GM21529 (cell line): ENCODE measurements at regions not wholly inside any gene's neighbourhood (a gene's known extent, or its start where the extent isn't known, plus 50 kb on each side); places are given as distances from the start of the nearest gene placed in this dataset.

ENCODE experiments used
- ATAC-seq: cut with Tn5 transposase; IDR thresholded peaks from one replicate; pipeline ENCODE4 v1.9.1; 2021; ENCODE audit not compliant: unreplicated experiment

DNA sequence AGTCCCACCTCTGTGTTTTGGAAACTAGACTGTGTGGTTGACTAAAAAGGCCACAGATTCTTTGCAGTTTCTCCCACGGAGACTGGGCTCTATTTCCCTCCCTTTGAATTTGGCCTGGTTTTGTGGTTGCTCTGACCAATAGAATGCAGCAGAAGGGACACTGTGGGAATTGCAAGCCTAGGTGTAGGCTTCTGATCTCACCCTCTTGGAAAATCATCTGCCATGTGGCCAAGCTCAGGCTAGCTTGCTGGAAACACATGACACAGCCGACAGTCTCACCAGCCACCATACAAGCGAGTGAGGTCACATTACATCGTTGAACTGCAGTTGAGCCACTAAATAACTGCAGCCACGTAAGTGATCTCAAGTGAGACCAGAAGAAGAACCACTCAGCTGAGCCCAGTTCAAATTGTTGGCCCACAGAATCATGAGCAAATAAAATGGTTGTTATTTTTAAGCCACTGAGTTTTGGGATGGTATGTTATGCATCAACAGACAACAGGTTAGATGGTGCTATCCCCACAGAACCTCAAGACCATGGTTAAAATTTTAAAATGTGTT, 319.1 kb upstream of the MEX3C start:
- no peak for ATAC-seq

DNA sequence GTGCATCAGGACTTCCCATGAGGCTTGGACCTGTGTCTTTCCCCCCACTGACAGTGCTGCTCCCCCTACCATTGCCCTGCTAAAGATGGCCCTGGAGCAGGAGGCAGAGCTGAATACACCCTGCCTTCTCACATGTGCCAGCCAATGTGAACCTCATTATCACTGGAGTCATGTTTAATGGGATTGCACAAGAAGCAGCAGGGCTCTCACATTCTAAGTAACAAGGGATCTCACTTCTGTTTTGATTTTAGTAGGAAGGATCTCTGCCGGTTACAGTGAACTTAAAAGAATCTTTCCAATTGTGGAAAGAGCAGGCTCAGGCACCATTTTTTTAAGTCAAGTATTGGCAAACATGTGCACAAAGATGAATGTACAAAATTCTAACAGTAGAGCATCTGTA, 322.1 kb upstream of the MEX3C start:
- no peak for ATAC-seq

GRCh38 chr18:51520676-51521180, 323.2 kb upstream of the MEX3C start:
- ATAC-seq: no peak

DNA sequence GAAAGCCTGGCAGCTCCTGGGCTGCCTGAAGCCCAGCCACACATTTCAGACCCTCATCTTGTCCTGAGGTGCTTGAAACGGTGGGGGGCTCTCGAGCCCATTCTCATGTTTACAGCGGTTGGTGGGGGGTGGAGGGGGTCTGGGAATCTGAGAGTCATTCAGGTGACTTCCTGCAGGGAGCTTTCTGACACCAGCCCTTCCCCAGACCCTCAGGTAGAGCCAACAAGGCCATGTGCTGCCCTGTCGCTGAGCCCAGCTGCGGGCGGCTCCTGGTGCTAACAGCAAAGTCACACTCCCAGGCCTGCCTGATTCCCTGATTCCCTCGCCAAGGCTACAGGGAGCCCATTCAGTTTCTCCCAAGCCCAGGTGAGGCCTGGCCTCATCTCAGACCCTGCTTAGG, 324.9 kb upstream of the MEX3C start:
- no peak for ATAC-seq

GRCh38 chr18:51522821-51523220, 325.3 kb upstream of the MEX3C start:
- no peak for ATAC-seq

DNA sequence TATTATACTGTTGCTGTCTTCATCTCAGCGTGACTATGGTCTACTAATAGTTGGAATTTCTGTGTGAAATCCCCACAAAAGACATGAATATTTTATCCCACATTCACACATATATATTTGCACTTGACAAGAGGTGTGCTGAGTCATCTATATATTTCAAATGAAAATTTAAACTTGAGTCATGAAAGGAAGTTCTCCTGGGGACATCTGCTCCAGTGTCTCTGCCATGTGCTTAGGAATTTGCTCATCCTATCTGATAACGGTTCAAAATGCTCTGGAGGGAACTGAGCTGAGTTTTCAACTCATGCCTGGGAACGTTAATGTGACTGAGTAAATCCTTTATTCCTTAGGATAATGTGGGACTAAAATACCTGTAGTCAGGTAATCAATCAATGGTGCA, 326.2 kb upstream of the MEX3C start:
- no peak for ATAC-seq

DNA sequence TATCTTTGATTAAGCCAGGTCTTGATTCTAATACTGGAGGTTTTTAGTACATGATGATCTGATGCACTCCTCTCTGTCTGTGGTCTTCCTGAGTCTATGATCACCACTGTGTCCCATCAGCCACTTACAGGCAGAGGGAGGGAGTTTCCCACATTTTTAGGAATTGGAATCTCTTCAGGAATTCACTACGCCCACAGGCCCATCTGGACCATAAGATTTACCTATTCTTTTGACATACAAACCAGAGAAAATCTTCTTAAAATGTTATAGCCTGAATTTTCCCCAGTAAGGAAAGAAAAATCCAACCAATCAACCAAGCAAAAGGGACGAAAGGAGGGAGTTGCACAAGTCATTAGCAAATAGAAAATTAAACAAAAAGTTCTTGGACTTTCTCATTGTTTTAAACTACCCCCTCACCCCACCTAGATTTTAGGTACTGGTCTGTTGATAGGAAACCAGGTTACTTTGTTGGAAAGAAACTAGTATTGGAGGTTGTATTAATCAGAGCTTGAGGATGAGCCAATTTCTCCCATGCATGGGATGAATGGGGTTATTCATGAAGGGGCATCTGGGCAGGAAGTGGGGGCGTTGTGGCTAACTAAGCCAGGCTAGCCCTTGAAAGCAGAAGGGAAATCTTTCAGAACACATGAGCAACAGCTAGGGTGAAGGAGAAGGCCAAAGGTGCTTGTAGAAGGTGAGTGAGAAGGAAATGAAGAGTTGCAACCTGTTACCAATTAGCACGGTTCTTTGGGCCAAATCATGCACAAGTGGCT, 328.2 kb upstream of the MEX3C start:
- no peak for ATAC-seq

GRCh38 chr18:51527826-51528225, 330.3 kb upstream of the MEX3C start:
- no peak for ATAC-seq

DNA sequence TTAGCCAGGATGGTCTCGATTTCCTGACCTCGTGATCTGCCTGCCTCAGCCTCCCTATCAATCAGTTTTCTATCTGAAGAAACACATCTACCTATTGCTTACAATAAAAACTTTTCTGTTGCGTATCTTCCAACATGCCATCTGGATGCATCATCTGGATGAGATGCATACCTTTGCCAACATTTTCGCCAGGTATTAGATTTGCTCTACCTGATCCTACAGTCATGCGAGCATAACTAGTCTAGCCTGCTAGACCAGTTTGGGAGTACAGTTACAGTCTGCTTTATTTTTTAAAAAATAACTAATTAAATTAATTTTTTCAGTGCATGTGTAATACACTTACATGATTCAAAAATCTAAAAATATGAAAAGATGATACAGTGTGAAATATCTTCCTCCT, 334.0 kb upstream of the MEX3C start:
- no peak for ATAC-seq

GRCh38 chr18:51537487-51537886, 340.0 kb upstream of the MEX3C start:
- no peak for ATAC-seq

GRCh38 chr18:51540562-51540961, 343.1 kb upstream of the MEX3C start:
- no peak for ATAC-seq

DNA sequence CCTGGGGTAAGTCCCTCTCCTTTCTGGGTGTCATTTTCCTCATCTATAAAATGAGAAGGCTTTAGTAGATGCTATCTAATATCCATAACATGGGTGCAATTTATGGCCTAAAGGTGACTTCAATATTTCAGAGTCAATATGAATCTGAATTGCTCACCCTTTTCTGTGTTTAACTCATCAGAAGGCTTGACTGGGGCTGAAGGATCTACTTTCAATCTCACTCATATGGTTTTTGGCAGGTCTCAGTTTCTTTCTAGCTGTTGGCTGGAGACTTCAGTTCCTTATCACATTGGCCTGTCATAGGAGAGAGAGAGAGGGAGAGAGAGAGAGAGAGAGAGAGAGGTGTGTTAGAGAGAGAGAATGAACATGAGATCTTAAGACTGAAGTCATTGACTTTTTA, 343.7 kb upstream of the MEX3C start:
- ATAC-seq: no peak

GRCh38 chr18:51543658-51544155, 346.2 kb upstream of the MEX3C start:
- ATAC-seq: no peak

DNA sequence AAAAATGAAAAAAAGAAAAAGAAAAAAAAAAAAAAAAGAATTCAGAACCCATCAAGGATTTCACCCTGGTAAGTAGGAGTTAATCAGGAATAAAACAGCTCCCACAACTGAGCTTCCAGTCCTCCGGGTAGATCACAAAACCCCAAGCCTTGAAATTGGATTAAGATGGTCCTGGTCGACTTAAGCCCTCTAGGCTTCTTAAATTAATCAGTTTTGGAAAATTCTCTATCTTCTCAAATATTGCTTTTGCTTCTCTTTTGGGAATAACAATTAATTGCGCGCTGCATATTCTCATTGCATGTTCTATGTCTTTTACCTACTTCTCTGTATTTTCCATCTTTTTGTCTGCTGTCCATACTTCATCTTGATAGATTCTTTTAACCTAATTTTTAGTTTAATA, 348.0 kb upstream of the MEX3C start:
- ATAC-seq: no peak

- no peak for ATAC-seq
These were observed 361.9 kb upstream of the MEX3C start for GRCh38 chr18:51559198-51559901.

- no peak for ATAC-seq
These were observed 362.4 kb upstream of the MEX3C start for GRCh38 chr18:51559902-51560287.

GRCh38 chr18:51561821-51562220, 364.3 kb upstream of the MEX3C start:
- no peak for ATAC-seq

- no peak for ATAC-seq
These were observed 365.4 kb upstream of the MEX3C start for GRCh38 chr18:51562866-51563265.

DNA sequence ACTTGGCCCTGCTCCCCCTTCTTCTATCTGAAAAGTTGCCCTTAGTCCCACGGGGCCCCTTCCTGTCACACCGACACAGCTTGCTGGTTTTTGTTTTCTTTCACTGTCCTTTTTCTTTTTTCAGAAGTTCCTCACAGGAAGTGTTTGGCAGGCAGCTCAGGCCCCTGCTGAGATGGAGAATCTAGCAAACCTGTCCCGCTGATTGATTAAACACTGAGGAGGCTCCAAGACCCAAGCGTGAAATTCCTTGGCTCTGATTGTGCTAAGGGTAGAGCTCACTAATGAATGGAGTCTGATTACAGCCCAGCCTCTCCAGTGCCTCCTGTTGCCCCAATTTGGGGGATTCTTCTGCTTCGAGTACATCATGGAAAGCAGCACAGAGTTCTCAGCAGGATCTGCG, 365.9 kb upstream of the MEX3C start:
- ATAC-seq: no peak

DNA sequence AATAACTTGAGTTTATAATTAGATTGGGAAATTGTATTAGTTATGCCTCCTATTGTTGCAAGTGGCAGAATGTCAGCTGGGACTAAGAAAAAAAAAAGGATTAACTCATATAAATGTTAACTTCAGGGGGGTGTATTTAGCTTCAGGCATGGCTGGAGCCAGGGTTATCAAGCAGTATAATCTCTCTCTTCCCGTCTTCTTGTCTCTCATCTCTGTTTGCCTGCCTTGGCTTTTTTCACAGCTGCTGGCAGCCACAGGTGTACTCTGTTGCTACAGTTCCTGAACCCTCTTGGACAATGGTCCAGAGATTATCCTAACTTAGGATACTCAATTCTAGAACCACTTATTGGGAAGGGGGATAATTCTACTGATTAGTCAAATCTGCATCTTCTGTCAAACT, 370.7 kb upstream of the MEX3C start:
- ATAC-seq: no peak

- no peak for ATAC-seq
These were observed 371.7 kb upstream of the MEX3C start for GRCh38 chr18:51569153-51569552.

DNA sequence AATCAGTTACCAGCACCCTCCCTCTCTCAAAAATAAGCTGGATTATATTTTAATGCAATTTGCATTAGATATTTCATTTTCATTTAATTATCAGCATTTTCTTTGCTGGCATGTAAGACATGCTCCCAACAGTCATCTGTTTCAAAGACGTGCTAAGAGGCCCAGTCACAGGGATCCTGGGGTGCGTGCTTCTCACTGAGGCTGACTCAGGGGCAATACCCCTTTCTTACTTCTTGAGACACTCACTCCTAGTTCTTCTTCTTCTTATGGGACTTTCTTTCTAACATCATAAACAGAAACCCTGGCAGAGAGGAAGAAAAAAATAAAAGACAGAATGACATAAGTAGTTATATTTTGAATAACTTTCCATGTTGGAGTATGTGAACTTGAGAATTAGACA, 372.1 kb upstream of the MEX3C start:
- no peak for ATAC-seq
